GM19099 (cell line): ENCODE measurements at regions not wholly inside any gene's neighbourhood (a gene's known extent, or its start where the extent isn't known, plus 50 kb on each side); places are given as distances from the start of the nearest gene placed in this dataset.

Experiments used
- POLR2A ChIP-seq: IDR thresholded peaks from 3 replicates; pipeline ENCODE4 v1.6.1; 2011; ENCODE audit warnings: low read depth; ENCODE audit not compliant: insufficient read length; ENCODE audit errors: extremely low read depth

DNA sequence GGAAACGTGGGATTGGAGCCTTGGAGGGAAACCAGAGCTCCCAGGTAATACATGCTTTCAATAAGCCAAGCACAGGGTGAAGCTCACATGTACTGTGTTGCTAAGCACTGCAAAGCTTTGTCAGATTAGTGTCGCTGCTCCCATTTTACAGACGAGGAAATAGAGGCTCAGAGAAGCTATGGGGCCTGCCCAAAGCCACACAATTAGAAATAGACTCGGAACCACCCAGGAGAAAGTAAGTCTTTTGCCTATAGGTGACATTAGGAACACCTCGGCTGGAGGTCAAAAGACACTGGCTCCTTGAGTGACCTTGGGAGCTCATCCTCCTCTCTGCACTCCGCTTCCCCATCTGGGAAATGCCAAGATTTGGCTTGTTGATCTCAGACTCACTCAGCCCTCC lies 175.6 kb upstream of the ZC3H12A start:
- TF ChIP-seq POLR2A = no peak

DNA sequence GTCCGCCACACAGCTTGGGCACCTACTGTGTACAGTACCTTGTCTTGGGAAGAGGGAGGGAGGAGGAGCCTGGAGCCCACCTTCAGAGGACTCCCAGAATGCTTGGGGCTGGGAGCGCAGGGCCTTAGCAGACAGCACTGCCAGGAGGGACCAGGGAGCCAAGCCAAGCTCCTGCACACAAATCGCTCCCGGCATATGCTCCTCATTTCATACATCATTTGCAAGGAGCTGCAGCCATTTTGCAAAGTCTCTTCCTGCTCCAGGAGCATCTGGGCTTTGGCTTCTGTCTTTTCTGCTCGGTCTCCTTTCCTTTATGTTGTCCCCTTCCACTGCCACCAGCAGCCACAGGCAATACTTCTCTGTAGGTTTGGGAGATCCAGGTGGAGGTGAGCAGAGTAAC lies 175.2 kb upstream of the ZC3H12A start:
- no peak for TF ChIP-seq POLR2A

DNA sequence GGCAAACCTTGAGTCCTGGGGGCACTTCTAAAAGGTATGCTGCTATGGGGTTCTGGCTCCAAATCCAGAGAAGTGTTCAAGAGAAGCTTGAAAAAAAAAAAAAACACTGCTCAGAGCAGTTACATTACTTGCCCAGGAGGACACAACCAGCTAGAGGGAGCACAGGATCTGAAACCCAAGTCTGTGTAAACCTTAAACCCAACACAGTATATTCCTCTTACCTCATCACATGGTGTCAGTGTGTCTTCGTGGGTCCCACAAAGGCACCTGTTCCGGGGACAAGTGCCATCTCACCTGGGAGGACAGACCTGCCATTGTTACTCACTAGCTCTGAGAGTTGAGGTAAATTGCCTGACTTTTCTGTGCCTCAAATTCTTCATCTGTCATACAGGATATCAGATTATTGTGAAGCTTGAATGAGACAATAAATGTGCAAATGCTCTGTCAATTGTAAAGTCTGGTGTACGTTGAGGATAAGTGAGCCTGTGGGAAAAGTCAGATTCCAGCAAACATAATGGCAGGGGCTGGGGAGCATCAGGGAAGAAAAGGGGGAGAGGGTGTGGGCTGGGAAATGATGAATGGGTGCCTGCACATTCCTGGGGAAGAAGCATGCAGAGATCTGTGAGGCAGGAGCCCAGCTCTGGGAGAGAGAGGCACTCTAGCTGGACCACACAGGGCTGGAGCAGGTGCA lies 170.4 kb upstream of the ZC3H12A start:
- no peak for TF ChIP-seq POLR2A

DNA sequence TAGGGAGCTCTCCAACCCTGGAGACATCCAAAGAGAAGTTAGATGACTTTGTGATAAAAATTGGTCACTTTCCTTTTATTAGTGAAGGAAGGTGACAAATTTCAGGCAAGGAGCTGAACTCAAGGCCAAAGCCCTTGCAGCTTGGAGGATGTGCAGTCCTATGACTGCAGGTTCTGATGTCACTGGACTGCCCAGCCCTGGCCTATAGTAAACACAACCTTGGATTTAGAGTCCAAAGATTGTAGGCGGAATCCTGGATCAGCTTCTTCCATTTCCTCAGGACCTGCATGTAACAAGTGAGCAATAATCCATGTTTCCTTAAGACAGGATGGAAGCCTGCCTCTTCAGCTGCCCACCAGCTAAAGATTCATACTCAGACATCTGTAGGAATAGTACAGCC lies 169.3 kb upstream of the ZC3H12A start:
- TF ChIP-seq POLR2A = no peak

DNA sequence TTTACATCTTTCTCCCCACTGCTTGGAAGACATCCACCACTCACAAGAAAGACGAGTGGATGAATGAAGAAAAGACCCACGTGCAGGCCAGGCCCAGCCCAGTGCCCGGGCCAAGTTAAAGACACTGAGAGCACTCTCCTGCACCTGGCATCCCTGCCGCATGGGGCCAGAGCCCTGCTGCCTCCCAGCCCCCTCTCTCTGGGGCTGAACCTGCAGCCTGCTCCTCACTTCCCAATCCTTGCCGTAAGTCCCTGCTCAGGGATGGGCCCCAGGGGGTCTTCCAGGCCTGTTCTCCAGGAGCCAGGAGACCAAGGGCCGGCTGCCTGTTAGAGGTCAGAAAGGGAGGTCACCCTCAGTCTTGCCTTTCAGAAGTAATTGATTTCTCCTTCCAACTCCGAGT lies 168.5 kb upstream of the ZC3H12A start:
- no peak for TF ChIP-seq POLR2A

DNA sequence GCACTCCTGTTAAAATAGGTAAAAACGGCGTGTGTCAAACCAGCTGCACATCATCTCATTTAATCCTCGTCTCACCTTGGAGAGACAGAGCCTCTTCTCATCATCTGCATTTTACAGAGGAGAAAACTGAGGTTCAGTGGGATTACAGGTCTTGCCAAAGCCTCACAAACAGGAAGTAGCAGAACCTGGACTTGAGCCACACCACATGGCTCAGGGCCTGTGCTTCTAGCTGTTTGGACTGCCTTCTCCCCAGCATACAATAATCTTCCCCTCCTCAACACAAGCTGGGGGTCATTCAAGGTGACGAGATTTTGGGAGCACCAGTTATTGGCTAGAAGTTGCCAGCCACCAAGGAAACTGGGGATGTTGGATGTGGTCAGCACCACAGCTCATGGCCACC lies 167.9 kb upstream of the ZC3H12A start:
- no peak for TF ChIP-seq POLR2A

DNA sequence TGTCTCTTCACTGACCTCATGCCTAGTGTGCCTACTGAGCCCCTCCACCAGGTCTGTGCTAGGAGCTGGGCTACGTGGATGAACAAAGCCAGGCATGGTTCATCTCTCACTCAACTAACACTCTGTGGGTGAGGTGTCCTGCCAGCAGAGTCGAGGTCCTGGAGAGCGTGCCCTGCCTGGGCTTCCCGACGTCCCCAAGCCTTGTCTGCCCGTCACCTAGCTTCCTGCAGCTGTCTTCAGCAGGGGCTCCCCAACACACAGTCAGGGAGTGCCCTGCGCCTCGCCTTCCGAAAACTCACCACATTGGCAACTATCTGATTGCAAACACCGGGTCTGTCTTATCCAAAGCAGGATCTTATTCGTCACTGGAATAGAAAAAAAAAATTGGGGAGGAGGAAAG lies 167.5 kb upstream of the ZC3H12A start:
- no peak for TF ChIP-seq POLR2A

DNA sequence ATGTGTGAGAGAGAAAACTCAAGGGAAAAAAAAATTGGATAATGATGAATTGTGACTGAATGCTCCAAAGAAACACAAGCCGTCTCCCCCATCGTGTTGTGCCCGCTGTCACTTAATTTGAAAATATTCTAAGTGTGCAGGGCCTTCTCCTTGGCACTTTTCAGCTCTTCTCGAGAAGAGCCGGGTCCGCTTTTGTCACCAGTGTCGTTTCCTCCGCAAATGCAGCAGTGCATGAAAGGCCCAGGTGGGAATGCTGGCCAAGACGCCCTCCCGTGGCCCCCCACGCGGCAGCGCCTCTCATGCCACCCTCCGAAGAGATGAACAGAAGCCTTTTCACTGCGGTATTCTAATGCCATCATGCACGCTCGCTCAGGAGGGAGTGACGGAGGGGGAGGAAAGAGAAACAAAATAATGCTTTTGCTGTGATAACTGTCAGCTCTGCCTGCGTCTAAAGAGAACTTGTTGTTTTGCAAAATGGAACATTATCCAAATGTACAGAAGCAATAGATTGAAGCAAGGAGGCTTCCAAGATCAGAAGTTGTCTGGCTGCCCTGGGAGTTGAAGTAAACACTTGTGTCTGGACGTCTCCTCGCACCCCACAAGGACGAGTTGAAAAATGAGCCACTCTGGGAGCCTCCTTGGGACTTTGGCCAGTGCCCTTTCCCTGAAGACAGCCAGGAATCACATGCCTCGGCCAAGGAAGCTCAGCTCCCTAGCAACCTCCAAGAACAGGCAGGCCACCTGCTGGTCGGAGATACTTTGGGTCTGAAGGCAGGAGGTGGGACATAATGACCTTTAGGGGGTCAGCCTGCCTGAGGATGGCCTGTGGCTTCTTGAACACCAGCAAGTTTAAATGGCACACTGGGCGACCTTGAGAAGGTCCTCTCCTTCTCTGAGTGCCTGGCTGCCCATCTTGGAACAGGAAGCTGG lies 166.1 kb upstream of the ZC3H12A start:
- TF ChIP-seq POLR2A = no peak

DNA sequence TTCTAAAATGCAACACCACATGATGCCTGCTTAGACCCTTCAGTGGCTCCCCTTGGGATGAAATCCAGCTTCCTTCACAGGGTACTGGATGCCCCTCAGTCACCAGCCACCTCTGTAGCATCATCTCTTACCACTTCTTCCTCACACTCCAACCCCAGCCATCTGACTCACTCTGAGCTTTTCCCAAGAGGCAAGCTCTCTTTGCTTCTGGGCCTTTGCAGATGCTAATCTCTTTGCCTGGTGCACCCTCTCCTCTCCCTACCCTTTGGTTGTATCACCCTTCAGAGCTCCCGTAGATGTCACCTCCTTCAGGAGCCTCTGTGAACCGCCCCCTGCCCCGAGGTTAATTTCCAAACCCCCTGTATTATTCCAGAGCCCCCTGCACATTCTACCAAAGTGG lies 164.8 kb upstream of the ZC3H12A start:
- TF ChIP-seq POLR2A = no peak

DNA sequence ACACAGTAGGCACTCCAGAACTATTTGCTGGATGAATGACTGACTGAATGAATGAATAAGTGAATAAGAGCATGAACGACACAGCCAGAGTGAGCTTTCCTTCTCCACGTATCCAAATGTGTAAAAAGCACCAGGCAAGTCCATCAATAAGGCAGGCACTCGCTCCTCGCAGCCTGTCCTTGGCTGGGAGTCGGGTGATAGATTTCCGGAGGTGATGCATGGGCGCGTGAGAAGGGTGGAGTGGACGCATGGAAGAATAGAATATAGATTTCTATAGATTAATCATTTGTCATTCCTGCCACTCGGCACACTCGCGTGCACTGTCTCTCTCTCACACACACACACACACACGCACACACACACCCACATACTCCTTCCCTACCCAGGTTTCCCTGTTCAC lies 164.3 kb upstream of the ZC3H12A start:
- no peak for TF ChIP-seq POLR2A

DNA sequence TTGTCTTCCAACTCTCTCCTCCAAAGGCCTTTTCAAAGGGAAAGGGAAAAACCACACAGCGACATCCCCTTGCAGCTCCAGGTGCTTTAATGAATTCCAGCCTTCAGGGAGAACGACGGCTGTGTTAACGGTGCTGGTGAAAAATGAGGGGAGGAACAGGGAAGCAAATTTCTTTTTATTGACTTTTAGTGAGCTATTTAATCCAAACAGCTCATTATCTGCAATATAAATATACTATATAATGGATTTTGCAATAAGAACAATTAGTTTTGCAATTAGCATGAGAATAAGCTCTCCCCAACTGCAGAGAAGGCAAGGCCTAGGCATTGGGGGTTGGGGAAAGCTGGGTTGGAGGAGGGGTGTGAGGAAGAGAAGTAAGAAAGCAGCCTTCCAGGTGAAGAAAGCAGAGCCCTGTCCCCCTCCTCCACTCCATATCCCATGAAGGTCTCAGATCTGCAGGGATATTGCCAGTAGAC lies 159.0 kb upstream of the ZC3H12A start:
- no peak for TF ChIP-seq POLR2A

DNA sequence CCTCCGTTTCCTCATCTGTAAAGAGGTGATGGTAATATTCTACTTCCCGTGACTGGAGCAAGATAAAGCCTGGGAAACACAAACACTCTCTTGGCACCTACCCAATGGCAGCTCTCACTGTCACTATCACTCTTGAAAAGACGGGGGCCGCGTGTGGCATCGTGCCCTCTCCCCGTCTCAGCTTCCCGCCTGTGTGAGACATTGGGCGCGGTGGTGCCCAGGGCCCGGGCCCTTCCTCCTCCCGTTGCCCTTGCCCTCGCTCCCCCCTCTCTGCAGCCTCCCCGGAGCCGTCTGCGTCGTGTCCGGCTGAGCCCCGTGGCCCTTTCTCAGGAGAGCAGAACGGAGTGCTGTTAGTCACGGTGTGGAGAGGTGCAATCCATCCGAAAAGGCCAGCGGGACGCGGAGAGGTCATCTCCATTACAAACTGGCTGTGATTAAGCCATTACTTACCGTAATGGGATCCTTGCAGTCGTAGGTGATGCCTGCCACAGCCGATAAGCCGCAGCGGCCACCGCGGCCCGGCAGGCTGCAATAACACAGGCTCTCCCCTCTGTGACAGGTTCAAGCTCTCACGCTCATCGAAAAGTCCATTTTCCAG lies 156.4 kb upstream of the ZC3H12A start:
- no peak for TF ChIP-seq POLR2A

DNA sequence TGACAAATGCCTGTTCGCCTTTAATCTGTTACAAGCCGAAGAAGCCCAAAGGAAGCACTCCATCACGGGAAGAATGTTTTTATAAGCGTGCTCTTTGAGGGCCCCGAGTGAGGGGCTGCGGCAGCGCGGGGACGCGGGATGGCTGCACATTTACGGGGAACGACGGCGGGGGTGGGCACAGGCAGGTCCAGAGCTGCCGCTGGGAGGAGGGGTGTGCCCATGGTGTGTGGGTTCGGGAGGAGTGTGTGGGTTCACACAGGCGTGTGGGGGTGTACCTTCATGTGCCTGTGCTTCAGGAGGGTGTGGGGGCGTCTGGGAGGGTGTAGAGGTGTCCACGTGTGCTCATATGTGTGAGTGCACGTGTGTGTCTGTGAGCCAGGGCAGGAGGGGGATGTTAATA lies 155.9 kb upstream of the ZC3H12A start:
- TF ChIP-seq POLR2A = no peak

DNA sequence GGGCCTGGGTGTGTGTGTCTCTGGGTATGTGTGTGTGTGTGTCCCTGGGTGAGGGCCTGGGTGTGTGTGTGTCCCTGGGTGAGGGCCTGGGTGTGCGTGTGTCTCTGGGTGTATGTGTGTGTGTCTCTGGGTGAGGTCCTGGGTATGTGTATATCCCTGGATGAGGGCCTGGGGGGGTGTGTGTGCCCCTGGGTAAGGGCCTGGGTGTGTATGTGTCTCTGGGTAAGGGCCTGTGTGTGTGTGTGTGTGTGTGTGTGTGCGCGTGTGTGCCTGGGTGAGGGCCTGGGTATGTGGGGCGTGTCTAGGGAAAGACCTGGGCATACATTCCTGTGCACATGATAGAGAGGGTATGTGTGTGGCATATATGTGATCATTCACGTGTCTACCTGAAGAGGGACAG lies 155.1 kb upstream of the ZC3H12A start:
- no peak for TF ChIP-seq POLR2A

DNA sequence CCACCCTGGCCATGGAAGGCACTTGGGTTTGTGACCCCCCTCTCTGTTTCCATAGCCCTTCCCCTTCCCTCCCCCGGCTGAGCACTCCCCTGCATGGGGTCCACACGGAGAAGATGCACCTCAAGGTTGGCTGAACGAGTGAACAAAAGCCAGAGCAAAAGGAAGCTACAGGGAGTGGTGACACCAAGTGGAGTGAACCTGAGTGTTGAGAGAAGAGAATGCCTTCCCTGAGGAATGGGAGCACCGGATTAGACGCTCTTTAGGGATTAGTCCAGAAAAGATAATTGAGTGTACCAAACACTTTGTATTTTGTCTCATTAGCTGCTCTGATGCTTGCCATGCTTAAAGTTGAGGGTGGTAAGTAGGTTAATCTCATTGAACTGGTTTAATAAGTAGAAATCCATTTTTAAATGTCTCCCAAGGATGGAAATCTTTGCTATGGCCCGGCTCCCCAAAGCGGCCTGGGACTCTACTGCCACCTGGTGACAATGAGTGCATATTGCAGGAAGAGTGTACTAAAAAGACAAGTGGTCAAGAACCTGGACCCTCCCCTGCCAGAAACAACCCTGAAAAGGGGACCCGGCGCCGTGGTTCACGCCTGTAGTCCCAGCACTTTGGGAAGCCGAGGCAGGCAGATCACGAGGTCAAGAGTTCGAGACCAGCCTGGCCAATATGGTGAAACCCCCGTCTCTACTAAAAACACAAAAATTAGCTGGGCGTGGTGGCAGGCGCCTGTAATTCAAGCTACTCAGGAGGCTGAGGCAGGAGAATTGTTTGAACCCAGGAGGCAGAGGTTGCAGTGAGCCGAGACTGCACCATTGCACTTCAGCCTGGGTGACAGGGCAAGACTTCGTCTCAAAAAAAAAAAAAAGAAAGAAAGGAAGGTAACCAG lies 150.6 kb upstream of the ZC3H12A start:
- no peak for TF ChIP-seq POLR2A
